HG03558 (cell line): ENCODE measurements at regions not wholly inside any gene's neighbourhood (a gene's known extent, or its start where the extent isn't known, plus 50 kb on each side); places are given as distances from the start of the nearest gene placed in this dataset.
"Not testable (repeated sequence)": the region's sequence is repeated elsewhere in the genome, so short reads cannot be mapped to it uniquely, and the experiment has no call there.

Experiments
- ATAC-seq: cut with Tn5 transposase; IDR thresholded peaks from one replicate; pipeline ENCODE4 v1.9.1; 2021; ENCODE audit warnings: moderate number of reproducible peaks; ENCODE audit not compliant: unreplicated experiment; ENCODE audit errors: extremely low read depth

- ATAC-seq: no peak
These were observed 73.6 kb upstream of the ADTRP start for GRCh38 chr6:11852061-11852651.

GRCh38 chr6:11851387-11851786 lies 72.8 kb upstream of the ADTRP start:
- no peak for ATAC-seq

DNA sequence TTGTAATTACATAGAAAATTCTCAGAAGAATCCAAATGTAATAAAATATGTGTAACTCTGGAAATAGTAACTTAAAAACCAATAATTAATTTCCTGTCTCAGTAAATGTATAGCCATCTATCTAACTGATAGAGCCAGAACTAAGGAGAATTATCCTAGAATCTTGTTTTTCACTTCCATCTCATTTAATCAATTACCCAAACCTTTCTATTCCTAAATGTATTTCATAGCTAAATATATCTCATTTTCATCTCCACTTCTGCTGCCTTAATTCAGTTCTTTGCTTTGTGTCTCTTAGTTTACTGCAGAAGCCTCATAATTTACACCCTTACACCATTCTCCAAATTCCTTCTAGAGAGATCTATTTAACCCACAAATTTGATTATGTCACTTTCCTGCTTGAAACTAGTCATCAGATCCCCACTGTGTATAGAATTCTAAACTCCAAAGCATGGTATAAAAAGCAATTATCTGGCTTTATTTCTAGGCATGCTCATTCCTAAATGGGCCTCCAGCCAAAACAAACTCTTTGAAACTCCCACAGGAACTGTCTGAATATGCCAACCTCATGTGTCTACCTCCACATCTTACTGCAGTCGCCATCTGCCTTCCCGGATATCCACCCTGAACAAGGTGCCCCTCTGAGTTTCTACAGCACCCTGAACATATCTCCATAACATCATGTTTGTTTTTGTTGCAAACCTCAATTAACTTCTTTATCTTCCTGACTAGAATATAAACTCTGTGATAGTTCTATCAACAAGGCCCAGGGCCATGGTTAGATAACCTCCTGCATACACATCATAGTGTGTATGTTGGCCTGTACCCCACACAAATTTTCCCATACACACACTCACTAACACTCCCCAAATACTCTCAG lies 70.5 kb upstream of the ADTRP start:
- no peak for ATAC-seq

DNA sequence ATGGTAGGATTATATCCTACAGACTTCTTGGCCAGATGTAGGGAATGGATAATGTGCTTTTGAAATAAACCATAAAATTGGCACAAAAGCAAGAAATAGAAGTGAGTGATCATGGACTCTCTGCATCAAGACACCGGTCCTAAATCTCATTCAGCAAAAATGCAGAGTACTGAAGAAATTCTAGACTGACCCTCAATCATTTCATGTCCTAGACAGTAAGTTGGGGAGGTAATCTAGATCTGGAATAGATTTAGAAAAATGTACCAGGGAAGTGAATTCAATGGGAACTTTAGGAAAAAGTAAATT lies 69.7 kb upstream of the ADTRP start:
- no peak for ATAC-seq

- ATAC-seq: no peak
These were observed 69.1 kb upstream of the ADTRP start for GRCh38 chr6:11847515-11848345.

DNA sequence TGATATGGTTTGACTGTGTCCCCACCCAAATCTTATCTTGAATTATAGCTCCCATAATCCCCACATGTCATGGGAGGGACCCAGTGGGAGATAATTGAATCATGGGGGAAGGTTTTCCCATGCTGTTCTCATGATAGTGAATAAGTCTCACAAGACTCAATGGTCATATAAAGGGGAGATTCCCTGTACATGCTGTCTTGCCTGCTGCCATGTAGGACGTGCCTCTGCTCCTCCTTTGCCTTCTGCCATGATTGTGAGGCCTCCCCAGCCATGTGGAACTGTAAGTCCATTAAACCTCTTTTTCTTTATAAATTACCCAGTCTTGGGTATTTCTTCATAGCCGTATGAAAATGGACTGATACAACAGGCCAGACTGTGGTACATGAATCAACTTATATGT lies 68.5 kb upstream of the ADTRP start:
- not testable (repeated sequence) for ATAC-seq

DNA sequence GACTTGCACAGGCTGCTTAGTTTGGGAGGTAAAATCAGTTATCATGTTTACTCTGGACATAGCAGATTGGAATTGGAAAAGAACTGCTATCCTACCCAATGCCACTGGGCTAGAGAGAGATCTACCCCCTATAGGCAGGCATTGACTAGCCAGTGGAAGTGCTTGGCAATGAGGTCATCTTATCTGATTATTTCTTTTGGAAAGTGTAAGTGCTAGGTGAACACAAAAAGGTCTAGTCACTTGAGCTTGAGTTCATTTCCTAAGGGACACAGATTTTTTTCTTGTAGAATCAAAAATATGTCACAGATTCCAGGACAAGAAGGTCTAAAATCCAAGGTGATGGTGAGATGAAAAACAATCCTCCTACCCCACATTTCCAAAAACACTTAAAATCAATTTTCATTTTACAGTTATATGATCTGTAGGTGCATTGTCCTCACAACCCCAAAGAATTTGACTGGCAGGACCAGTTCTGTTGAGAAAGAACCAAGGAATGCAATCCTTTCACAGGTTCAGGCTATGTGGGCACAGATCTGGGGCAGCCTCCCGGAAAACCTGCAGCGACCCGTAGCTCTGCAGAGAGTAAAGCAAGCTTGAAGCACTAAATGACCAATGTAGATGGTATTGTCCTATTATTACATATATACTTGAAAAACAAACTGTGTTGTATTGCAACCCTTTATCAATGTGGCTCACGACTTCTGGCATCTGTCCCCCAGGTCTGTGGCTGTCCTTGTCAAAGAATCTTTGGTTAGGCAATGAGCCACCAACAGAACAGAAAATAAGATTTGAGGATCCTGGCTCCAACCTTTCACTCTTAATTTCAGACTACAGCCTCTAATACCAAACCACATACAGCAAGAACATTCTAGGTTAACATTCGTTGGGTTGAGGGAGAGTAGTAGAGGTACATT lies 67.3 kb upstream of the ADTRP start:
- no peak for ATAC-seq

DNA sequence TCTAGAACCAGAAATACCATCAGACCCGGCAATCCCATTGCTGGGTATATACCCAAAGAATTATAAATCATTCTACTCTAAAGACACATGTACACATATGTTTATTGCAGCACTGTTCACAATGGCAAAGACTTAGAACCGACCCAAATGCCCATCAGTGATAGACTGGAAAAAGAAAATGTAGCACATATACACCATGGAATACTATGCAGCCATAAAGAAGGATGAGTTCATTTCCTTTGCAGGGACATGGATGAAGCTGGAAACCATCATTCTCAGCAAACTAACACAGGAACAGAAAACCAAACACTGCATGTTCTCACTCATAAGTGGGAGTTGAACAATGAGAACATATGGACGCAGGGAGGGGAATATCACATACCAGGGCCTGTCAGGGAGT lies 64.2 kb upstream of the ADTRP start:
- not testable (repeated sequence) for ATAC-seq

GRCh38 chr6:11835065-11835464 lies 56.5 kb upstream of the ADTRP start:
- ATAC-seq: no peak

DNA sequence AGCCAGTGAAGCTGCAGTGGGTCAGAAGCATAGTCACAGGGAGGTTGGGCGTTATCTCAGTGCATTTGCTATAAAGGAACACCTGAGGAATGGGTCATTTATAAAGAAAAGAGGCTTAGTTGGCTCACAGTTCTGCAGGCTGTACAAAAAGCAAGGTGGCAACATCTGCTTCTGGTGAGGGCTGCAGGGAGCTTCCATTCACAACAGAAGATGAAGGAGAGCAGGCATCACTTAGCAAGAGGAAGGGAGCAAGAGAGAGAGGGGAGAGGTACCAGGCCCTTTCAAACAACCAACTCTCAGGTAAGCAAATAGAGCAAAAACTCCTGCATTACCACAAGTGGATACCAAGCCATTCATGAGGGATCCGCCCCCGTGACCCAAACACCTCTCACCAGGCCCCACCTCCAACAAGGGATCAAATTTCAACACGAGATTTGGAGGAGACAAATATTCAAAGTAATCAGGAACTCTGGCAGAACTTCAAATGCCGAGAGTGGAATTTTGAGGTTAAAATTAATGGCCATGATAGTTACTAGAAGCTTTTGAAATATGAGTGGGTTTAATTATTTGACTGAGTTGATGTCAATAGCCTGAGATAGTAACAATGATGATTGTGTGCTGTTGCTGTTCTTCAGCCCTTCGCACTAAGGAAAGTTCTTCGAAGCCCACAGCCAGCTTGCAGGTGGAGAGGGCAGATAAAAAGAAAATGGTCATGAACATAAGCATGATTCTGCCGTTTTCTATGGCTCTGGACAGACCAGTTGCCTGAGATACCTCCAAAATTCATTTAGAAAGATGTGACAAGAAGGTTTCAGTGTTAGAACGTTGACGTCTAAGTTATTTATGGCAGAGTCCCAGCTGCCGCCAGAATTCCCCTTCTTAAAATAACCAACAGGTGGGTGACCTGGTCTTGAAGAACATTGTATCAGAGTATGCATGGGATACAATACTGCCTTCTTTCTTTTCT lies 55.3 kb upstream of the ADTRP start:
- ATAC-seq: no peak

DNA sequence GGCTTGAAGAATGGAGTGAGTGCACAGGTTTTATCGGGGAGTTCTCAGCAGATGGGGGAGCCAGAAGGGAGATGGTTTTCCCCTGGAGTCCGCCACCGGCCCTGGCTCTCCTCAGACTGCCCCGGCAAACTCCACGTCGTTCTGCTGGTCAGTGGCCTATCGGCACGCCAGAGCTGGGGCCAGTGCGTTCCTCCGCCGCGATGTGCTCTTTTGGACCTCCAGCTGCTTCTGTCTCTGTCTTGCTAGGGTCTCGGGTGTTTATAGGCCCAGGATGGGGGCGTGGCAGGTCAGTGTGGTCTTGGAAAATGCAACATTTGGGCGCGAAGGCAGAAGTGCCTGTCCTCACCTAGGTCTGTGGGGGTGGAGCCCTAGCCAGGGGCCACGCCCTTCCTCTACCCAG lies 53.0 kb upstream of the ADTRP start:
- ATAC-seq: no peak

DNA sequence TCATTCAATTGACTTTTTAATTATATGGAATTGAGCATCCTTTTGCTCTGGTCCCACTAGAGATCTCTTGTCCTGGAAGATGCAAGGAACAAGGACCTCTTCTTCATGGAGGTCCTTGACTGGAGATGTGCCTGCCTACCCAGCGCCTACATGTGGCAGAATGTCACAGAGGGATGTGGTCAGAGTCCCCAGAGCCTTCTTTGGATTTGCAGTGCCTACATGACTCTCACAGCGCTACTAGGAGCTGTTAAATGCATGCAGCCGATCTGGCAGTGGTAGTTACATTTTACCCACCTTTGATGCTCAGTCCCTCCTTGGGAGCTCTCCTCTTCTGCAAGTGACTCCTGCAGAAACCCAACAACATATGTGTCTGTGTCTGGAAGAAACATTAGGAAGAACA lies 51.9 kb upstream of the ADTRP start:
- ATAC-seq: no peak

DNA sequence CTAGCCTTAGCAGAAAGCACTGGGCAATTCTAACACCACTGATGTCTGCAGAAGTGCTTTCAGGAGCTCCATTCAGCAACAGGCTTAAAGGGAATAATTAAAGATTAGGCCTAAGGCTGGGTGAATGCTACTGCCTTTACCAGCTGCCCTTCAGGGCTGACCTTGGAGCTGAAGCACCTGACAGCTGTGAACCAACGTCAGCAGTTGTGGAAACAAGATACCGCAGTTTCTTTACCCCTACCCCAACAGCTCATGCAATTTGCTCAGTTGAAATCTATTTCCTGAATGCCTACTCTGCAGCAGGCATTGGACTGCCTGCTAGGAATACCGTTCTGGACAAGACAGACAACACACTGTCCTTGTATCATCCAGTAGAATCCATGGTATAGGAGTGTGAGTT lies 51.5 kb upstream of the ADTRP start:
- no peak for ATAC-seq

DNA sequence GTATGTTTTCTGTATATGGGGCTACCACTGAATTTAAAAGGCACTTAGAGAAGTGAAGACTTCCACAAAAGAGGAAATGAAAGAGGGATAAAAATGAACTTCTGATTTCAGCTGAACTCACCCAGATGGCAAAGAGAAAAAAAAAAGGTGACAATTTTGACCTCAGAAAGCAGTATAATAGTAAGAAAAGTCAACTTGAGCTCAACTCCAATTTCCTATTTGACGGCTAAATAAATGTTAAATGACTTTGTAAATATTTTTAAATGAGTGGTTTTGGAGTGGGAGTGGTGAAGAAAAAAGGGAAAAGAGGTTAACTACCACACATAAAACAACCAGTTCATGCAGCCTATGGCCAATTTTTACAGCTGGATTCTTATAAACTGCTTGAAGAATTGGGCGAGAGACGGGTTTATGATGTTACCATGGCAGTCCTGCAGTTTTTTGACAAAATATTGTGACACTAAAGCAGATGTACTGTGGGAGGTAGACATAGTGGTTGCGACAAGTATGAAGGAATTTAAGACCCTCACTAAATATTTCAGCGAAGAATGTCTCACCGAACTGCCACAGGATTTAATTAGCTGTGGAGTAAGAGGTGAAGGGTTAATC lies 49.8 kb upstream of the ADTRP start:
- no peak for ATAC-seq
